Hepatocyte (in vitro differentiated cells): ENCODE measurements at regions not wholly inside any gene's neighbourhood (a gene's known extent, or its start where the extent isn't known, plus 50 kb on each side); places are given as distances from the start of the nearest gene placed in this dataset.

Source experiments
- CTCF ChIP-seq: fragments of 200-600 bp; sonication (generic); IDR thresholded peaks from 2 replicates; pipeline ENCODE4 v1.5.1; 2016; ENCODE audit warnings: antibody characterized with exemption, mild to moderate bottlenecking; ENCODE audit not compliant: poor library complexity
- EZH2 ChIP-seq: fragments of 200-600 bp; sonication (generic); IDR thresholded peaks from 2 replicates; pipeline ENCODE4 v1.6.1; 2016; ENCODE audit warnings: antibody characterized with exemption, mild to moderate bottlenecking, borderline replicate concordance
- EZH2phosphoT487 ChIP-seq: fragments of 200-600 bp; sonication (generic); IDR thresholded peaks from one replicate; pipeline ENCODE4 v1.6.1; 2018; ENCODE audit warnings: antibody characterized with exemption, mild to moderate bottlenecking, low read depth, moderate library complexity; ENCODE audit not compliant: unreplicated experiment, severe bottlenecking

DNA sequence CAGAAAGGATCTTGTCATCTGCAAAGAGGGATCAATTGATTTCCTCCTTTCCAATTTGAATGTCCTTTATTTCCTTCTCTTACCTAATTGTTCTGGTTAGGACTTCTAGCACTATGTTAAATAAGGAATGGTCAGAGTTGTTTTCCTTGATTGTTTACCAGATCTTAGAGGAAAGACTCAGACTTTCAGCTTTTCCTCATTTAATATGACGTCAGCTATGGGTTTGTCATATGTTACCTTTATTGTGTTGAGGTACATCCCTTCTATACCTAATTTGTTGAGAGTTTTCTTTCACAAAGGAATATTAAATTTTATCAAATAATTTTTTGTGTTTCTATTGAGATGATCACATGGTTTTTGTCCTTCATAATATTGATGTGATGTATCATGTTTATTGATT lies 656.5 kb upstream of the GRAMD2B start:
- no peak for TF ChIP-seq CTCF
- TF ChIP-seq EZH2phosphoT487 = no peak
- no peak for TF ChIP-seq EZH2
